Upper lobe of left lung (tissue), 6 donors: ENCODE measurements at regions not wholly inside any gene's neighbourhood (a gene's known extent, or its start where the extent isn't known, plus 50 kb on each side); places are given as distances from the start of the nearest gene placed in this dataset.

Experiments
- ATAC-seq, 2 donors: fragments of 200-7000 bp; cut with Tn5 transposase; one replicate each; pipeline ENCODE4 v1.9.1; 2022; ENCODE audit warnings: mild to moderate bottlenecking in 2 of 2, moderate library complexity in 2 of 2; ENCODE audit not compliant: low FRiP score in 2 of 2
- DNase-seq, 2 donors: peaks; one replicate each; pipeline ENCODE4 v3.0.0-alpha.2; 2019 to 2020
- H3K27ac ChIP-seq, 4 donors: fragments of 200-600 bp; sonication (generic); one replicate each; pipeline ENCODE4 v1.5.1; 2016 to 2019
- H3K27me3 ChIP-seq, 4 donors: fragments of 200-600 bp; sonication (generic); one replicate each; pipeline ENCODE4 v1.5.1; 2017 to 2019
- H3K36me3 ChIP-seq, 4 donors: fragments of 200-600 bp; sonication (generic); one replicate each; pipeline ENCODE4 v1.5.1; 2016 to 2019
- H3K4me1 ChIP-seq, 4 donors: fragments of 200-600 bp; sonication (generic); one replicate each; pipeline ENCODE4 v1.5.1; 2018 to 2019
- H3K4me3 ChIP-seq, 4 donors: fragments of 200-600 bp; sonication (generic); one replicate each; pipeline ENCODE4 v1.5.1; 2017 to 2019; ENCODE audit warnings: mild to moderate bottlenecking in 2 of 4, moderate library complexity in 1 of 4
- H3K9me3 ChIP-seq, 4 donors: fragments of 200-600 bp; sonication (generic); one replicate each; pipeline ENCODE4 v1.5.1; 2018 to 2019
- CTCF ChIP-seq, 6 experiments: fragments of 450-650 bp in 4 of 6; fragments of 200-600 bp in 2 of 6; sonication (generic) in 2 of 6; IDR thresholded peaks; one replicate each; pipeline ENCODE4 v1.5.1; 2016 to 2019; ENCODE audit warnings: antibody characterized with exemption in 6 of 6
- EP300 ChIP-seq, 4 donors: sonication (generic); formaldehyde crosslinking; IDR thresholded peaks; one replicate each; pipeline ENCODE4 v1.5.1; 2017; ENCODE audit warnings: antibody characterized with exemption in 4 of 4, control low read depth in 2 of 4
- POLR2A ChIP-seq, 4 donors: fragments of 450-650 bp; IDR thresholded peaks; one replicate each; pipeline ENCODE4 v1.5.1; 2016 to 2017; ENCODE audit warnings: antibody characterized with exemption in 4 of 4, mild to moderate bottlenecking in 2 of 4
- POLR2AphosphoS5 ChIP-seq, 2 donors: sonication (generic); formaldehyde crosslinking; IDR thresholded peaks; one replicate each; pipeline ENCODE4 v1.5.1; 2017; ENCODE audit warnings: antibody characterized with exemption in 2 of 2
- whole genome bisulfite sequencing, 2 donors: methylation state at CpG; one replicate each; pipeline ENCODE4 v1.1.5; 2017 to 2018; 5-methylcytosine and 5-hydroxymethylcytosine counted together
- donor health status: DM: no; HTN: no; CAD: no; lungs with moderate emphysema.
- donor health status: DM: no; HTN: yes; CAD: no; lungs with severe emphysema.

- TF ChIP-seq POLR2A (IDR thresholded peaks at IDR 0.05): no peak
- TF ChIP-seq CTCF (IDR thresholded peaks at IDR 0.05): no peak
- TF ChIP-seq POLR2AphosphoS5 (IDR thresholded peaks at IDR 0.05): no peak
- TF ChIP-seq EP300 (IDR thresholded peaks at IDR 0.05): no peak
- ATAC-seq (no peak), DNase-seq (no peak)
- no peaks in the 10 kb centered on the region for H3K27me3 ChIP-seq
- WGBS, 2 donors: 94 to 96% methylated on average over 4 of the region's 4 CpGs
- no peak overlapping the region for H3K27ac ChIP-seq
- H3K36me3 ChIP-seq: no peaks in the 10 kb centered on the region
- no peaks in the 10 kb centered on the region for H3K4me1 ChIP-seq
- no peaks in the 10 kb centered on the region for H3K9me3 ChIP-seq
- H3K4me3 ChIP-seq: no peak overlapping the region
Measured at GRCh38 chr10:60502621-60503020, 112.9 kb upstream of the ANK3 start.

DNA sequence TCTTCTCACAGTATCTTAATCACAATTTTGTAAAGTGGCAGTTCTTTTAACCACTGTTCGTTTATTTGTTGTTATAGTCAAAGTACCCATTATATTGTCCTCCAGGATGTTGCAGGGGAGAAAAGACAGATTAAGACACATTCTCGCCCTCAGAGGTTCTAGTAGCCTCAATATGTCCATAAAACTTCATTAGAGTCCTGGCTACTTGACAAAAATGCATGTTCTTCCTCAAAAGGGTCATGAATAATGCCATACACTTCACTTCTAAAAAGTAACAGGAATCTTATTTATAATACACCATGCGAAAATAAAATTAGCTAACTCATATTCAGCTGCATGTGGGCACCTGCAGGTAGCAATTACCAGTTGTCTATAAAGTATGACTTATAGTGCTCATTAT lies 109.3 kb upstream of the ANK3 start:
- Histone ChIP-seq H3K9me3 (no peaks in the 10 kb centered on the region), H3K4me1 (no peaks in the 10 kb centered on the region), H3K27me3 (no peaks in the 10 kb centered on the region), H3K27ac (no peak overlapping the region), H3K4me3 (no peak overlapping the region), H3K36me3 (no peaks in the 10 kb centered on the region)
- DNase-seq: no peak
- 78 to 84% methylated on average over 3 of the region's 3 CpGs for WGBS, 2 donors
- ATAC-seq: no peak
- TF ChIP-seq POLR2AphosphoS5 (IDR thresholded peaks at IDR 0.05) (no peak), POLR2A (IDR thresholded peaks at IDR 0.05) (no peak), EP300 (IDR thresholded peaks at IDR 0.05) (no peak), CTCF (IDR thresholded peaks at IDR 0.05) (no peak)

- DNase-seq: no peak
- no peak overlapping the region for H3K27ac ChIP-seq
- 33 to 45% methylated on average over 1 of the region's 1 CpG for WGBS, 2 donors
- no peaks in the 10 kb centered on the region for H3K27me3 ChIP-seq
- H3K4me3 ChIP-seq: no peak overlapping the region
- H3K4me1 ChIP-seq: no peaks in the 10 kb centered on the region
- no peaks in the 10 kb centered on the region for H3K36me3 ChIP-seq
- ATAC-seq: no peak
- TF ChIP-seq CTCF (IDR thresholded peaks at IDR 0.05): no peak
- TF ChIP-seq POLR2AphosphoS5 (IDR thresholded peaks at IDR 0.05): no peak
- TF ChIP-seq EP300 (IDR thresholded peaks at IDR 0.05): no peak
- TF ChIP-seq POLR2A (IDR thresholded peaks at IDR 0.05): no peak
- H3K9me3 ChIP-seq: no peaks in the 10 kb centered on the region
Measured at GRCh38 chr10:60497364-60497763, 107.7 kb upstream of the ANK3 start.

DNA sequence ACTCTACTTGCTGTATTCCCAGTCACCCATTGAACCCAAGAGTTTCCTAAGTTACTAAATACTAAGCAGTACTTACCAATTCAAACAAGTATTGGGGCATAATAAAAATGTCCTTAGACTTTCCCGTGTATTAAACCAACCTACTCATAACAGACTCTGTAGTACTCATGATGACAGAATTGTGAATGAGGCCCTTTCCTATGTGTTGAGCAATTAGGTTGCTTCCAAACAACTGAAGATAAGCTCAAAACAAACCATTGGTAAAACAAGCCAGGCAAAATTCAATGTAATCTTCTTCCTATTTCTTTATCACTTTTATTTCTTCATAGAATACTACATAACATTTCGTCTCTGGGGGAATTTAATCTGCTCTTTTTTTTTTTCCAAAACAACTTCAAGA lies 106.5 kb upstream of the ANK3 start:
- Histone ChIP-seq H3K27me3 (no peaks in the 10 kb centered on the region), H3K27ac (no peak overlapping the region), H3K4me1 (no peaks in the 10 kb centered on the region), H3K36me3 (no peaks in the 10 kb centered on the region), H3K4me3 (no peak overlapping the region), H3K9me3 (no peaks in the 10 kb centered on the region)
- ATAC-seq (no peak), DNase-seq (no peak)
- TF ChIP-seq CTCF (IDR thresholded peaks at IDR 0.05): no peak
- no peak for TF ChIP-seq POLR2A (IDR thresholded peaks at IDR 0.05)
- no peak for TF ChIP-seq POLR2AphosphoS5 (IDR thresholded peaks at IDR 0.05)
- TF ChIP-seq EP300 (IDR thresholded peaks at IDR 0.05): no peak
- WGBS, 2 donors: 76 to 84% methylated on average over 2 of the region's 2 CpGs

- ATAC-seq (no peak), DNase-seq (no peak)
- 69 to 79% methylated on average over 1 of the region's 1 CpG for WGBS, 2 donors
- H3K4me3 ChIP-seq: no peak overlapping the region
- no peaks in the 10 kb centered on the region for H3K36me3 ChIP-seq
- H3K27me3 ChIP-seq: no peaks in the 10 kb centered on the region
- TF ChIP-seq CTCF (IDR thresholded peaks at IDR 0.05): no peak
- TF ChIP-seq POLR2AphosphoS5 (IDR thresholded peaks at IDR 0.05): no peak
- TF ChIP-seq POLR2A (IDR thresholded peaks at IDR 0.05): no peak
- no peak for TF ChIP-seq EP300 (IDR thresholded peaks at IDR 0.05)
- no peak overlapping the region for H3K27ac ChIP-seq
- no peaks in the 10 kb centered on the region for H3K4me1 ChIP-seq
- H3K9me3 ChIP-seq: no peaks in the 10 kb centered on the region
Measured at GRCh38 chr10:60495338-60496055, 105.8 kb upstream of the ANK3 start.
